Lung (tissue), 11 donors: ENCODE measurements at regions not wholly inside any gene's neighbourhood (a gene's known extent, or its start where the extent isn't known, plus 50 kb on each side); places are given as distances from the start of the nearest gene placed in this dataset.
A peak's percentile ranks its signal among the peaks of the same experiment; 100 is the strongest.

Experiments used
- ATAC-seq: fragments of 200-7000 bp; cut with Tn5 transposase; one replicate; pipeline ENCODE4 v1.9.1; 2020; ENCODE audit warnings: moderate number of reproducible peaks; ENCODE audit not compliant: insufficient read depth, low FRiP score
- DNase-seq, 3 donors: peaks; one replicate each; pipeline ENCODE4 v3.0.0-alpha.2; 2013 to 2017
- H3K27ac ChIP-seq, 2 donors: one replicate each; pipeline ENCODE4 v1.5.1; 2013; ENCODE audit warnings: mild to moderate bottlenecking in 2 of 2, moderate library complexity in 2 of 2, control low read depth in 1 of 2, inconsistent platforms in 1 of 2, low read depth in 1 of 2, low read length in 1 of 2
- H3K27me3 ChIP-seq, 3 donors: one replicate each; pipeline ENCODE4 v1.5.1; 2013; ENCODE audit warnings: low read length in 2 of 3; ENCODE audit not compliant: control insufficient read depth in 3 of 3, insufficient read depth in 3 of 3
- H3K36me3 ChIP-seq, 4 donors: one replicate each; pipeline ENCODE4 v1.5.1; 2013; ENCODE audit warnings: low read length in 4 of 4, mild to moderate bottlenecking in 1 of 4, moderate library complexity in 1 of 4; ENCODE audit not compliant: control insufficient read depth in 4 of 4, insufficient read depth in 4 of 4
- H3K4me1 ChIP-seq, 5 donors: one replicate each; pipeline ENCODE4 v1.5.1; 2013; ENCODE audit warnings: low read length in 5 of 5, mild to moderate bottlenecking in 2 of 5, moderate library complexity in 1 of 5; ENCODE audit not compliant: control insufficient read depth in 5 of 5, insufficient read depth in 5 of 5
- H3K4me3 ChIP-seq: one replicate; pipeline ENCODE4 v1.5.1; 2013; ENCODE audit warnings: mild to moderate bottlenecking, control low read depth, moderate library complexity
- H3K9ac ChIP-seq, 2 donors: one replicate each; pipeline ENCODE4 v1.5.1; 2013; ENCODE audit warnings: low read length in 2 of 2, control low read depth in 1 of 2; ENCODE audit not compliant: insufficient read depth in 1 of 2
- H3K9me3 ChIP-seq, 4 donors: one replicate each; pipeline ENCODE4 v1.5.1; 2013; ENCODE audit warnings: low read length in 3 of 4, mild to moderate bottlenecking in 1 of 4, moderate library complexity in 1 of 4; ENCODE audit not compliant: control insufficient read depth in 4 of 4, insufficient read depth in 3 of 4
- WGBS, 2 donors: extraction: QIAGEN DNeasy Blood & Tissue Kit; methylation state at CpG; one replicate each; pipeline ENCODE4 v1.1.7; 2013; 5-methylcytosine and 5-hydroxymethylcytosine counted together
- TF ChIP-seq, protein P1 (sequence below): IDR thresholded peaks from 2 replicates; pipeline ENCODE4 v1.5.1; 2012; ENCODE audit warnings: mild to moderate bottlenecking; ENCODE audit errors: control extremely low read depth, extremely low read depth
- donor health status: control.
- donor health status: control.
- donor health status: Bipolar disorder and iron deficiency.
- donor health status: healthy.
- donor health status: DM: yes; HTN: yes; CAD: no.

GRCh38 chr13:61045251-61045650, 370.4 kb downstream of the PCDH20 start:
- ATAC-seq: no peak
- H3K27me3 ChIP-seq: no peaks in the 10 kb centered on the region
- TF ChIP-seq, protein P1, sequence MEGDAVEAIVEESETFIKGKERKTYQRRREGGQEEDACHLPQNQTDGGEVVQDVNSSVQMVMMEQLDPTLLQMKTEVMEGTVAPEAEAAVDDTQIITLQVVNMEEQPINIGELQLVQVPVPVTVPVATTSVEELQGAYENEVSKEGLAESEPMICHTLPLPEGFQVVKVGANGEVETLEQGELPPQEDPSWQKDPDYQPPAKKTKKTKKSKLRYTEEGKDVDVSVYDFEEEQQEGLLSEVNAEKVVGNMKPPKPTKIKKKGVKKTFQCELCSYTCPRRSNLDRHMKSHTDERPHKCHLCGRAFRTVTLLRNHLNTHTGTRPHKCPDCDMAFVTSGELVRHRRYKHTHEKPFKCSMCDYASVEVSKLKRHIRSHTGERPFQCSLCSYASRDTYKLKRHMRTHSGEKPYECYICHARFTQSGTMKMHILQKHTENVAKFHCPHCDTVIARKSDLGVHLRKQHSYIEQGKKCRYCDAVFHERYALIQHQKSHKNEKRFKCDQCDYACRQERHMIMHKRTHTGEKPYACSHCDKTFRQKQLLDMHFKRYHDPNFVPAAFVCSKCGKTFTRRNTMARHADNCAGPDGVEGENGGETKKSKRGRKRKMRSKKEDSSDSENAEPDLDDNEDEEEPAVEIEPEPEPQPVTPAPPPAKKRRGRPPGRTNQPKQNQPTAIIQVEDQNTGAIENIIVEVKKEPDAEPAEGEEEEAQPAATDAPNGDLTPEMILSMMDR: no peak
- H3K9ac ChIP-seq: no peak overlapping the region
- H3K9me3 ChIP-seq: no peaks in the 10 kb centered on the region
- H3K36me3 ChIP-seq: no peaks in the 10 kb centered on the region
- DNase-seq: peak in 1 of 3 donors; percentile 3
- 33 to 42% methylated on average over 2 of the region's 2 CpGs for WGBS, 2 donors
- H3K27ac ChIP-seq: no peak overlapping the region
- H3K4me3 ChIP-seq: no peak overlapping the region
- H3K4me1 ChIP-seq: peaks cover 0 to 8% (median 0%) of the 10 kb centered on the region in 5 donors

- H3K9ac ChIP-seq: no peak overlapping the region
- H3K9me3 ChIP-seq: peaks cover 0 to 3% (median 0%) of the 10 kb centered on the region in 4 donors
- H3K27ac ChIP-seq: no peak overlapping the region
- ATAC-seq (no peak), DNase-seq (no peak)
- H3K27me3 ChIP-seq: no peaks in the 10 kb centered on the region
- WGBS, 2 donors: 43 to 57% methylated on average over 2 of the region's 2 CpGs
- no peak overlapping the region for H3K4me3 ChIP-seq
- TF ChIP-seq, protein P1: no peak
- no peaks in the 10 kb centered on the region for H3K36me3 ChIP-seq
- H3K4me1 ChIP-seq: peaks cover 0 to 8% (median 0%) of the 10 kb centered on the region in 5 donors
These were observed 375.5 kb downstream of the PCDH20 start for GRCh38 chr13:61040181-61040580.

DNA sequence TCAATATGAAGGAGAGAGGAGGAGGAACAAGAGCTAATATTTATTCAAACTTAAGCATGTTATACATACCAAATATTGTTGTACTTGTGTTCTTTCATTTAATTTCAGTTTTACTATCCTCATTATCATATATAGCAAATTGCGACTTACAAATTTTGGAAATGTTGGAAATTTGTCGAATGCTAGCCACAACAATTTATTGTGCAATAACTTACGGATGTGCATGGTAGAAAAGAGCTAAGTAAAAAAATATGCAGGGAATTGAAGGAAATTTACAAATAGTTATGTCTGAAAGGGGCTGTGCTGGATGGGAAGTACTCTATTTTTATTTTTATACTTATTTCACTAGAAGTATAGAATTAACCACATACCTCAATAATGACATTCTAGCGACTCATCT, 376.3 kb downstream of the PCDH20 start:
- H3K27ac ChIP-seq: no peak overlapping the region
- H3K4me3 ChIP-seq: no peak overlapping the region
- 87 to 88% methylated on average over 4 of the region's 4 CpGs for WGBS, 2 donors
- ATAC-seq (no peak), DNase-seq (no peak)
- H3K36me3 ChIP-seq: no peaks in the 10 kb centered on the region
- no peaks in the 10 kb centered on the region for H3K27me3 ChIP-seq
- peaks cover 0 to 8% (median 0%) of the 10 kb centered on the region in 5 donors for H3K4me1 ChIP-seq
- no peak overlapping the region for H3K9ac ChIP-seq
- peaks cover 0 to 3% (median 0%) of the 10 kb centered on the region in 4 donors for H3K9me3 ChIP-seq
- TF ChIP-seq, protein P1: no peak

DNA sequence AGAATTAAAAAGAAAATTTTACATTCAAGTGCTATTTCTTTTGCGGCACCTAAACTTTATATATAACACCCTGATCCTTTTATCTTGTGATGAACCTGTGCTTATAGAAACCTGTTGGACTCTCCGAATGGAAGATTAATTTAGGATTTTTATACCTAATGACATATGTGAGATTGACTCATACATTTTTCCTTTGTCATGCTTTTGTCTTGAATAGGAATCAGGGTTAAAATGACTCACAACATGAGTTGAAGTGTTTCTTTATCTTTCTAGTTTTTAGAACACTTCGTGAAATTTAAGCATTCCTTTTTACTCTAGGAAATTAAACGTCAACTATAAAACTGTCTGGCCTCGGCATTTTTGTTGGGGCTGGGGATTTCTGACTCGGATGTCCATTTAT, 378.9 kb downstream of the PCDH20 start:
- no peak for ATAC-seq
- no peak overlapping the region for H3K4me3 ChIP-seq
- H3K36me3 ChIP-seq: no peaks in the 10 kb centered on the region
- no peaks in the 10 kb centered on the region for H3K4me1 ChIP-seq
- DNase-seq: no peak
- H3K9me3 ChIP-seq: peaks cover 0 to 3% (median 0%) of the 10 kb centered on the region in 4 donors
- H3K9ac ChIP-seq: no peak overlapping the region
- TF ChIP-seq, protein P1: no peak
- no peak overlapping the region for H3K27ac ChIP-seq
- H3K27me3 ChIP-seq: no peaks in the 10 kb centered on the region
- 81 to 87% methylated on average over 6 of the region's 6 CpGs for WGBS, 2 donors
